GM04503 (cell line): ENCODE measurements at regions not wholly inside any gene's neighbourhood (a gene's known extent, or its start where the extent isn't known, plus 50 kb on each side); places are given as distances from the start of the nearest gene placed in this dataset.
A peak's percentile ranks its signal among the peaks of the same experiment; 100 is the strongest.

Source experiments
- DNase-seq: peaks from one replicate; pipeline ENCODE4 v3.0.0-alpha.2; 2012; ENCODE audit warnings: low read depth

- peak; percentile 83 for DNase-seq
Measured at GRCh38 chr4:74682567-74683359, 111.6 kb downstream of the BTC start.

- no peak for DNase-seq
Measured at GRCh38 chr4:74692972-74693371, 101.4 kb downstream of the BTC start.
